Parathyroid adenoma (tissue), 2 donors: ENCODE measurements at regions not wholly inside any gene's neighbourhood (a gene's known extent, or its start where the extent isn't known, plus 50 kb on each side); places are given as distances from the start of the nearest gene placed in this dataset.

ENCODE experiments used
- H2AFZ ChIP-seq: fragments of 300-600 bp; sonication (generic); one replicate; pipeline ENCODE4 v1.7.0; 2017; ENCODE audit warnings: antibody characterized with exemption, mild to moderate bottlenecking
- H3K27ac ChIP-seq: fragments of 300-600 bp; sonication (generic); one replicate; pipeline ENCODE4 v1.7.0; 2017
- H3K27me3 ChIP-seq: fragments of 300-600 bp; sonication (generic); one replicate; pipeline ENCODE4 v1.7.0; 2017; ENCODE audit warnings: low read length; ENCODE audit not compliant: control insufficient read depth, insufficient read depth
- H3K36me3 ChIP-seq: fragments of 300-600 bp; sonication (generic); one replicate; pipeline ENCODE4 v1.7.0; 2017; ENCODE audit warnings: low read length; ENCODE audit not compliant: control insufficient read depth, insufficient read depth
- H3K4me1 ChIP-seq: fragments of 300-600 bp; sonication (generic); one replicate; pipeline ENCODE4 v1.7.0; 2017; ENCODE audit warnings: control low read depth
- H3K4me2 ChIP-seq: fragments of 300-600 bp; sonication (generic); one replicate; pipeline ENCODE4 v1.7.0; 2017; ENCODE audit warnings: low read length
- H3K4me3 ChIP-seq: fragments of 300-600 bp; sonication (generic); one replicate; pipeline ENCODE4 v1.7.0; 2017; ENCODE audit warnings: low read depth, low read length
- H3K79me2 ChIP-seq: fragments of 300-600 bp; sonication (generic); one replicate; pipeline ENCODE4 v1.7.0; 2017; ENCODE audit warnings: control low read depth
- H3K9ac ChIP-seq: fragments of 300-600 bp; sonication (generic); one replicate; pipeline ENCODE4 v1.7.0; 2017; ENCODE audit warnings: mild to moderate bottlenecking
- H3K9me3 ChIP-seq: fragments of 300-600 bp; sonication (generic); one replicate; pipeline ENCODE4 v1.7.0; 2017; ENCODE audit warnings: low read length; ENCODE audit not compliant: control insufficient read depth
- TF ChIP-seq, protein P1 (sequence below): fragments of 300-600 bp; sonication (generic); IDR thresholded peaks from one replicate; pipeline ENCODE4 v1.7.0; 2017; ENCODE audit warnings: antibody characterized with exemption, mild to moderate bottlenecking
- donor health status: primary hyperparathyroidism.

GRCh38 chrX:150226223-150226965 lies 136.7 kb upstream of the MAMLD1 start:
- Histone ChIP-seq H3K4me2 (no peak overlapping the region), H3K9me3 (no peaks in the 10 kb centered on the region), H3K27ac (no peak overlapping the region), H3K36me3 (no peaks in the 10 kb centered on the region), H3K9ac (no peak overlapping the region), H3K79me2 (no peaks in the 10 kb centered on the region), H3K4me3 (no peak overlapping the region), H3K27me3 (no peaks in the 10 kb centered on the region), H3K4me1 (no peaks in the 10 kb centered on the region), H2AFZ (no peak overlapping the region)
- TF ChIP-seq, protein P1, sequence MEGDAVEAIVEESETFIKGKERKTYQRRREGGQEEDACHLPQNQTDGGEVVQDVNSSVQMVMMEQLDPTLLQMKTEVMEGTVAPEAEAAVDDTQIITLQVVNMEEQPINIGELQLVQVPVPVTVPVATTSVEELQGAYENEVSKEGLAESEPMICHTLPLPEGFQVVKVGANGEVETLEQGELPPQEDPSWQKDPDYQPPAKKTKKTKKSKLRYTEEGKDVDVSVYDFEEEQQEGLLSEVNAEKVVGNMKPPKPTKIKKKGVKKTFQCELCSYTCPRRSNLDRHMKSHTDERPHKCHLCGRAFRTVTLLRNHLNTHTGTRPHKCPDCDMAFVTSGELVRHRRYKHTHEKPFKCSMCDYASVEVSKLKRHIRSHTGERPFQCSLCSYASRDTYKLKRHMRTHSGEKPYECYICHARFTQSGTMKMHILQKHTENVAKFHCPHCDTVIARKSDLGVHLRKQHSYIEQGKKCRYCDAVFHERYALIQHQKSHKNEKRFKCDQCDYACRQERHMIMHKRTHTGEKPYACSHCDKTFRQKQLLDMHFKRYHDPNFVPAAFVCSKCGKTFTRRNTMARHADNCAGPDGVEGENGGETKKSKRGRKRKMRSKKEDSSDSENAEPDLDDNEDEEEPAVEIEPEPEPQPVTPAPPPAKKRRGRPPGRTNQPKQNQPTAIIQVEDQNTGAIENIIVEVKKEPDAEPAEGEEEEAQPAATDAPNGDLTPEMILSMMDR, result no peak

- H3K27me3 ChIP-seq, result no peaks in the 10 kb centered on the region
- H3K79me2 ChIP-seq, result no peaks in the 10 kb centered on the region
- no peaks in the 10 kb centered on the region for H3K36me3 ChIP-seq
- H3K4me3 ChIP-seq, result no peak overlapping the region
- TF ChIP-seq, protein P1, result no peak
- H3K9ac ChIP-seq, result no peak overlapping the region
- no peaks in the 10 kb centered on the region for H3K9me3 ChIP-seq
- no peaks in the 10 kb centered on the region for H3K4me1 ChIP-seq
- H3K27ac ChIP-seq, result no peak overlapping the region
- H3K4me2 ChIP-seq, result no peak overlapping the region
- H2AFZ ChIP-seq, result no peak overlapping the region
Observed at GRCh38 chrX:150227321-150227860, 135.7 kb upstream of the MAMLD1 start.

DNA sequence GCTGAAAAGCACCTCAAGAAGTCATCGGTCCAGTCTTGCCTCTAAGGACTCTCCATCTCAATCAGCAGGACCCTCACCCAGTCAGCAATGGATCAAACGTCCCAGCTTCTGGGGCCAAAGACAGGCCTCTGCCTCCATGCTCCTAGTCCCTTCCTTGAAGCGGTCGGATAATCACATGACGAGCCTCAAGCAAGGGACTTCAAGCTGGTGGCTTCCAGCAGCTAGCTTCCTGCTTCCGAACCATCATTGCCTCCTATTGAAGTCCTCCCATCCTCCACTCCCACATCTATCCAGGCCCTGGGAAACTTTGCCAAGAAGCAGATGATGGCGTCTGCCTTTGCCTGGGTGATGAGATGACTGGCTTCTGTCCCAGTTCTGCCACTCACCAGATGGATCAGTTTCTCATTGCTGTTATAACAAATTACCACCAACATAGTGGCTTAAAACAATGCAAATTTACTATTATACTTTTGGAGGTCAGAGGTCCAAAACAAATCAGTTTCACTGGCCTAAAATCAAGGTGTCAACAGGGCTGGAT lies 135.2 kb upstream of the MAMLD1 start:
- no peak overlapping the region for H3K4me3 ChIP-seq
- no peaks in the 10 kb centered on the region for H3K4me1 ChIP-seq
- H3K27ac ChIP-seq, result no peak overlapping the region
- TF ChIP-seq, protein P1, result no peak
- no peaks in the 10 kb centered on the region for H3K79me2 ChIP-seq
- H3K27me3 ChIP-seq, result no peaks in the 10 kb centered on the region
- no peak overlapping the region for H2AFZ ChIP-seq
- no peaks in the 10 kb centered on the region for H3K9me3 ChIP-seq
- H3K9ac ChIP-seq, result no peak overlapping the region
- no peaks in the 10 kb centered on the region for H3K36me3 ChIP-seq
- no peak overlapping the region for H3K4me2 ChIP-seq

DNA sequence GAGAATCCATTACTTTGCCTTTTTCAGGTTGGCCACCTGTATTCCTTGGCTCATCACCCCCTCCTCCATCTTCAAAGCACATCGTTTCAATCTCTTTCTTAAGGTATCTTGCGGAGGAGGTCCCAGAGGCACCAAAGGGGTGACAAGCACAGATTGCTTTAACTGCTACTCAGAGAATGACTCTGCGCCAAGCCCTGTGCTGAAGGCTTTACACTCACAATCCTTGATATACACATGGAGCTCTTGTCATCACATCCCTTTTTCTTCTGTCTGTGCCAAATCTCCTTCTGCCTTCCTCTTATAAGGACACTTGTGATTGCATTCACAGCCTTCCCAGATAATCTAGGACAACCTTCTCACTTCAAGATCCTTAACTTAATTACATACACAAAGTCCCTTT lies 134.7 kb upstream of the MAMLD1 start:
- H3K4me2 ChIP-seq, result no peak overlapping the region
- no peak overlapping the region for H3K4me3 ChIP-seq
- H3K27me3 ChIP-seq, result no peaks in the 10 kb centered on the region
- no peak overlapping the region for H2AFZ ChIP-seq
- no peak overlapping the region for H3K9ac ChIP-seq
- TF ChIP-seq, protein P1, result no peak
- H3K4me1 ChIP-seq, result no peaks in the 10 kb centered on the region
- H3K9me3 ChIP-seq, result no peaks in the 10 kb centered on the region
- H3K27ac ChIP-seq, result no peak overlapping the region
- no peaks in the 10 kb centered on the region for H3K79me2 ChIP-seq
- no peaks in the 10 kb centered on the region for H3K36me3 ChIP-seq
